ENCODE measurements at regions not wholly inside any gene's neighbourhood (a gene's known extent, or its start where the extent isn't known, plus 50 kb on each side); places are given as distances from the start of the nearest gene placed in this dataset.
"Not testable (repeated sequence)": the region's sequence is repeated elsewhere in the genome, so short reads cannot be mapped to it uniquely, and the experiment has no call there.

- no peak for DNase-seq (ENCODE audit: low read depth)
- in situ Hi-C loops (cut with HindIII; ENCODE audit: low pct_unique_long_range_greater_than_20kb, low sequenced_read_pairs), result no loop called here
Observed at GRCh38 chr9:102769307-102769706, 225.8 kb upstream of the CYLC2 start.

- in situ Hi-C loops (cut with HindIII; ENCODE audit: low pct_unique_long_range_greater_than_20kb, low sequenced_read_pairs), result no loop called here
Observed at GRCh38 chr9:102768002-102768401, 227.1 kb upstream of the CYLC2 start.

GRCh38 chr9:102767076-102767475 lies 228.1 kb upstream of the CYLC2 start:
- DNase-seq (ENCODE audit: low read depth), result no peak
- in situ Hi-C loops (cut with HindIII; ENCODE audit: low pct_unique_long_range_greater_than_20kb, low sequenced_read_pairs), result no loop called here

More at GRCh38 chr9:102768002-102768401, 227.1 kb upstream of the CYLC2 start:
- DNase-seq (ENCODE audit: low read depth), result no peak

- in situ Hi-C loops (cut with HindIII; ENCODE audit: low pct_unique_long_range_greater_than_20kb, low sequenced_read_pairs), result no loop called here
- no peak for DNase-seq (ENCODE audit: low read depth)
Observed at GRCh38 chr9:102740578-102740977, 254.6 kb upstream of the CYLC2 start.

GRCh38 chr9:102728946-102729345 lies 266.2 kb upstream of the CYLC2 start:
- DNase-seq (ENCODE audit: low read depth), result no peak
- in situ Hi-C loops (cut with HindIII; ENCODE audit: low pct_unique_long_range_greater_than_20kb, low sequenced_read_pairs), result no loop called here

GRCh38 chr9:102714184-102714583 lies 280.9 kb upstream of the CYLC2 start:
- in situ Hi-C loops (cut with HindIII; ENCODE audit: low pct_unique_long_range_greater_than_20kb, low sequenced_read_pairs), result no loop called here
- no peak for DNase-seq (ENCODE audit: low read depth)

GRCh38 chr9:102712910-102713309 lies 282.2 kb upstream of the CYLC2 start:
- DNase-seq (ENCODE audit: low read depth), result peak; percentile 4

GRCh38 chr9:102700936-102701335 lies 294.2 kb upstream of the CYLC2 start:
- DNase-seq (ENCODE audit: low read depth), result no peak
- in situ Hi-C loops (cut with HindIII; ENCODE audit: low pct_unique_long_range_greater_than_20kb, low sequenced_read_pairs), result no loop called here

More at GRCh38 chr9:102712910-102713309, 282.2 kb upstream of the CYLC2 start:
- in situ Hi-C loops (cut with HindIII; ENCODE audit: low pct_unique_long_range_greater_than_20kb, low sequenced_read_pairs), result not testable (repeated sequence)

GRCh38 chr9:102669220-102669619 lies 325.9 kb upstream of the CYLC2 start:
- DNase-seq (ENCODE audit: low read depth), result no peak
- in situ Hi-C loops (cut with HindIII; ENCODE audit: low pct_unique_long_range_greater_than_20kb, low sequenced_read_pairs), result no loop called here

GRCh38 chr9:102652471-102652870 lies 342.7 kb upstream of the CYLC2 start:
- in situ Hi-C loops (cut with HindIII; ENCODE audit: low pct_unique_long_range_greater_than_20kb, low sequenced_read_pairs), result no loop called here
- DNase-seq (ENCODE audit: low read depth), result no peak

- in situ Hi-C loops (cut with HindIII; ENCODE audit: low pct_unique_long_range_greater_than_20kb, low sequenced_read_pairs), result no loop called here
Observed at GRCh38 chr9:102650896-102651295, 344.2 kb upstream of the CYLC2 start.

GRCh38 chr9:102642651-102643050 lies 352.5 kb upstream of the CYLC2 start:
- in situ Hi-C loops (cut with HindIII; ENCODE audit: low pct_unique_long_range_greater_than_20kb, low sequenced_read_pairs), result no loop called here

More at GRCh38 chr9:102650896-102651295, 344.2 kb upstream of the CYLC2 start:
- no peak for DNase-seq (ENCODE audit: low read depth)

GRCh38 chr9:102631559-102631958 lies 363.6 kb upstream of the CYLC2 start:
- peak; percentile 11 for DNase-seq (ENCODE audit: low read depth)
- in situ Hi-C loops (cut with HindIII; ENCODE audit: low pct_unique_long_range_greater_than_20kb, low sequenced_read_pairs), result no loop called here

More at GRCh38 chr9:102642651-102643050, 352.5 kb upstream of the CYLC2 start:
- no peak for DNase-seq (ENCODE audit: low read depth)

GRCh38 chr9:102609461-102609860 lies 385.7 kb upstream of the CYLC2 start:
- no peak for DNase-seq (ENCODE audit: low read depth)
- in situ Hi-C loops (cut with HindIII; ENCODE audit: low pct_unique_long_range_greater_than_20kb, low sequenced_read_pairs), result no loop called here

- DNase-seq (ENCODE audit: low read depth); in situ Hi-C loops (cut with HindIII; ENCODE audit: low pct_unique_long_range_greater_than_20kb, low sequenced_read_pairs): not testable (repeated sequence)
Observed at GRCh38 chr9:102603198-102604195, 391.6 kb upstream of the CYLC2 start.

GRCh38 chr9:102594241-102594640 lies 400.9 kb upstream of the CYLC2 start:
- in situ Hi-C loops (cut with HindIII; ENCODE audit: low pct_unique_long_range_greater_than_20kb, low sequenced_read_pairs), result no loop called here
- no peak for DNase-seq (ENCODE audit: low read depth)

GRCh38 chr9:102587281-102587680 lies 407.9 kb upstream of the CYLC2 start:
- DNase-seq (ENCODE audit: low read depth), result no peak
- in situ Hi-C loops (cut with HindIII; ENCODE audit: low pct_unique_long_range_greater_than_20kb, low sequenced_read_pairs), result no loop called here

GRCh38 chr9:102569436-102569835 lies 425.7 kb upstream of the CYLC2 start:
- in situ Hi-C loops (cut with HindIII; ENCODE audit: low pct_unique_long_range_greater_than_20kb, low sequenced_read_pairs), result no loop called here
- DNase-seq (ENCODE audit: low read depth), result no peak

GRCh38 chr9:102551346-102551745 lies 443.8 kb upstream of the CYLC2 start:
- in situ Hi-C loops (cut with HindIII; ENCODE audit: low pct_unique_long_range_greater_than_20kb, low sequenced_read_pairs), result no loop called here
- peak; percentile 22 for DNase-seq (ENCODE audit: low read depth)

GRCh38 chr9:102550886-102551285 lies 444.2 kb upstream of the CYLC2 start:
- DNase-seq (ENCODE audit: low read depth), result peak; percentile 6
- in situ Hi-C loops (cut with HindIII; ENCODE audit: low pct_unique_long_range_greater_than_20kb, low sequenced_read_pairs), result no loop called here
